GM23338 (cell line): ENCODE measurements at regions not wholly inside any gene's neighbourhood (a gene's known extent, or its start where the extent isn't known, plus 50 kb on each side); places are given as distances from the start of the nearest gene placed in this dataset.
A peak's percentile ranks its signal among the peaks of the same experiment; 100 is the strongest.

Experiments
- ATAC-seq: fragments of 200-7000 bp; cut with Tn5 transposase; 3 replicates; pipeline ENCODE4 v1.9.1; 2020
- DNase-seq: peaks from one replicate; pipeline ENCODE4 v3.0.0-alpha.2; 2015; ENCODE audit warnings: low spot score
- H2AFZ ChIP-seq: fragments of 200-600 bp; sonication (generic); 2 replicates; pipeline ENCODE4 v1.8.0; 2016; ENCODE audit warnings: antibody characterized with exemption, mild to moderate bottlenecking, moderate library complexity
- H3F3A ChIP-seq: fragments of 200-600 bp; sonication (generic); replicated peaks from 2 replicates; pipeline ENCODE4 v1.8.0; 2017; ENCODE audit warnings: antibody characterized with exemption, mixed run types, low read depth
- H3K27ac ChIP-seq: fragments of 200-600 bp; sonication (generic); 2 replicates; pipeline ENCODE4 v1.6.1; 2016; ENCODE audit warnings: low read depth
- H3K27me3 ChIP-seq: fragments of 200-600 bp; sonication (generic); 2 replicates; pipeline ENCODE4 v1.8.0; 2016; ENCODE audit warnings: mild to moderate bottlenecking, mixed run types, moderate library complexity; ENCODE audit not compliant: insufficient read depth
- H3K36me3 ChIP-seq: fragments of 200-600 bp; sonication (generic); 2 replicates; pipeline ENCODE4 v1.8.0; 2016; ENCODE audit warnings: mild to moderate bottlenecking; ENCODE audit not compliant: insufficient read depth
- H3K4me1 ChIP-seq: fragments of 200-600 bp; sonication (generic); 2 replicates; pipeline ENCODE4 v1.8.0; 2016; ENCODE audit warnings: mild to moderate bottlenecking, moderate library complexity; ENCODE audit not compliant: insufficient read depth
- H3K4me2 ChIP-seq: fragments of 200-600 bp; sonication (generic); 2 replicates; pipeline ENCODE4 v1.7.1; 2017; ENCODE audit warnings: mixed run types
- H3K4me3 ChIP-seq: fragments of 200-600 bp; sonication (generic); 2 replicates; pipeline ENCODE4 v1.6.1; 2016; ENCODE audit warnings: mixed run types
- H3K79me2 ChIP-seq: fragments of 200-600 bp; sonication (generic); replicated peaks from 2 replicates; pipeline ENCODE4 v1.8.0; 2017; ENCODE audit warnings: mild to moderate bottlenecking; ENCODE audit not compliant: insufficient read depth
- H3K9me2 ChIP-seq: fragments of 200-600 bp; sonication (generic); 2 replicates; pipeline ENCODE4 v1.8.0; 2017; ENCODE audit not compliant: insufficient read depth
- H4K20me1 ChIP-seq: fragments of 200-600 bp; sonication (generic); replicated peaks from 2 replicates; pipeline ENCODE4 v1.8.0; 2017; ENCODE audit warnings: mild to moderate bottlenecking; ENCODE audit not compliant: insufficient read depth
- H3K27ac Mint-ChIP-seq: 2 replicates; pipeline ENCODE4 v1.8.0; 2020; ENCODE audit warnings: inconsistent platforms, mild to moderate bottlenecking, moderate library complexity, mixed read lengths
- H3K27me3 Mint-ChIP-seq: 3 replicates; pipeline ENCODE4 v1.8.0; 2022; ENCODE audit warnings: low read depth, mild to moderate bottlenecking, moderate library complexity, mixed read lengths, inconsistent platforms; ENCODE audit not compliant: insufficient read depth, poor library complexity
- H3K36me3 Mint-ChIP-seq: 3 replicates; pipeline ENCODE4 v1.8.0; 2021; ENCODE audit warnings: low read depth, mild to moderate bottlenecking, inconsistent platforms, moderate library complexity, mixed read lengths
- H3K4me1 Mint-ChIP-seq: 3 replicates; pipeline ENCODE4 v1.8.0; 2020; ENCODE audit warnings: mild to moderate bottlenecking, inconsistent platforms, mixed read lengths
- H3K4me3 Mint-ChIP-seq: 3 replicates; pipeline ENCODE4 v1.8.0; 2021; ENCODE audit warnings: moderate library complexity, mild to moderate bottlenecking, inconsistent platforms, mixed read lengths
- H3K9me3 Mint-ChIP-seq: 3 replicates; pipeline ENCODE4 v1.8.0; 2020; ENCODE audit warnings: moderate library complexity, mild to moderate bottlenecking, inconsistent platforms, mixed read lengths
- CREB1 ChIP-seq: fragments of 250-450 bp; sonication (Bioruptor Pico); IDR thresholded peaks from 2 replicates; pipeline ENCODE4 v1.5.0; 2020; ENCODE audit warnings: low read depth, mild to moderate bottlenecking, moderate library complexity
- CTCF ChIP-seq, 2 experiments: fragments of 200-600 bp in 1 of 2; sonication (generic) in 1 of 2; conservative IDR thresholded peaks; 2 replicates each; pipeline versions ENCODE4 v1.5.1 to v1.6.1; 2016 to 2017; ENCODE audit warnings: antibody characterized with exemption in 2 of 2, low read depth in 2 of 2, mild to moderate bottlenecking in 2 of 2, moderate library complexity in 1 of 2
- ETS1 ChIP-seq: IDR thresholded peaks from 2 replicates; pipeline ENCODE4 v1.6.1; 2016; ENCODE audit warnings: antibody characterized with exemption
- EZH2 ChIP-seq: fragments of 200-600 bp; sonication (generic); IDR thresholded peaks from one replicate; pipeline ENCODE4 v1.8.0; 2017; ENCODE audit warnings: antibody characterized with exemption, mild to moderate bottlenecking, low read depth; ENCODE audit not compliant: unreplicated experiment
- JUNB ChIP-seq: IDR thresholded peaks from one replicate; pipeline ENCODE4 v1.6.1; 2016; ENCODE audit warnings: antibody characterized with exemption; ENCODE audit not compliant: unreplicated experiment
- NANOG ChIP-seq: IDR thresholded peaks from 2 replicates; pipeline ENCODE4 v1.6.1; 2016; ENCODE audit warnings: antibody characterized with exemption, borderline replicate concordance
- REST ChIP-seq: IDR thresholded peaks from one replicate; pipeline ENCODE4 v1.6.1; 2018; ENCODE audit warnings: antibody characterized with exemption; ENCODE audit not compliant: unreplicated experiment
- STAT1 ChIP-seq: IDR thresholded peaks from one replicate; pipeline ENCODE4 v1.6.1; 2016; ENCODE audit warnings: antibody characterized with exemption; ENCODE audit not compliant: unreplicated experiment
- ZNF462 ChIP-seq: fragments of 250-450 bp; sonication (Bioruptor Pico); IDR thresholded peaks from 2 replicates; pipeline ENCODE4 v1.5.0; 2020; ENCODE audit warnings: mild to moderate bottlenecking, moderate library complexity

GRCh38 chr1:83751602-83752001 is 247.3 kb downstream of the TTLL7 start:
- H3K4me1 ChIP-seq, result no peaks in the 10 kb centered on the region
- no peaks in the 10 kb centered on the region for H3K79me2 ChIP-seq
- no peaks in the 10 kb centered on the region for H3K36me3 ChIP-seq
- ATAC-seq (peak; percentile 72), DNase-seq (no peak)
- H3K4me2 ChIP-seq, result no peak overlapping the region
- no peaks in the 10 kb centered on the region for H3F3A ChIP-seq
- Mint-ChIP-seq H3K36me3 (peaks cover 7% of the 10 kb centered on the region; the same call in 1 of the 3 replicates), H3K27me3 (no peaks in the 10 kb centered on the region), H3K4me1 (peaks cover 9% of the 10 kb centered on the region), H3K9me3 (peaks cover 9% of the 10 kb centered on the region; the same call in 2 of the 3 replicates), H3K4me3 (no peak overlapping the region), H3K27ac (no peak overlapping the region)
- no peaks in the 10 kb centered on the region for H4K20me1 ChIP-seq
- TF ChIP-seq STAT1 (no peak), CTCF (conservative IDR thresholded peaks at IDR 0.05; ENCODE audit: low read depth in 2 of 2) (no peak), ZNF462 (CRISPR knock-in tag) (peak; percentile 83), NANOG (no peak), ETS1 (no peak), EZH2 (no peak), JUNB (no peak), REST (no peak), CREB1 (CRISPR knock-in tag) (no peak)
- H3K27me3 ChIP-seq, result no peaks in the 10 kb centered on the region
- H3K4me3 ChIP-seq, result no peak overlapping the region
- H3K27ac ChIP-seq, result no peak overlapping the region
- no peak overlapping the region for H2AFZ ChIP-seq
- peaks cover 14% of the 10 kb centered on the region; the same call in 1 of the 2 replicates for H3K9me2 ChIP-seq
